IgD-negative memory B cell (primary cell): ENCODE measurements at regions not wholly inside any gene's neighbourhood (a gene's known extent, or its start where the extent isn't known, plus 50 kb on each side); places are given as distances from the start of the nearest gene placed in this dataset.

Source experiments
- H3K27ac Mint-ChIP-seq, 3 donors: one replicate each; pipeline ENCODE4 v1.8.0; 2020 to 2022; ENCODE audit warnings: mild to moderate bottlenecking in 3 of 3, mixed read lengths in 3 of 3, moderate library complexity in 1 of 3
- H3K27me3 Mint-ChIP-seq: one replicate; pipeline ENCODE4 v1.8.0; 2021; ENCODE audit warnings: mixed read lengths
- H3K36me3 Mint-ChIP-seq: one replicate; pipeline ENCODE4 v1.8.0; 2020; ENCODE audit warnings: mild to moderate bottlenecking, mixed read lengths
- H3K4me1 Mint-ChIP-seq, 3 donors: one replicate each; pipeline ENCODE4 v1.8.0; 2020 to 2022; ENCODE audit warnings: mixed read lengths in 3 of 3, mild to moderate bottlenecking in 1 of 3
- H3K4me3 Mint-ChIP-seq, 4 donors: one replicate each; pipeline ENCODE4 v1.8.0; 2020 to 2022; ENCODE audit warnings: mild to moderate bottlenecking in 4 of 4, mixed read lengths in 4 of 4, moderate library complexity in 3 of 4
- H3K9me3 Mint-ChIP-seq, 3 donors: one replicate each; pipeline ENCODE4 v1.8.0; 2020 to 2021; ENCODE audit warnings: mixed read lengths in 3 of 3, mild to moderate bottlenecking in 1 of 3

GRCh38 chr4:125735102-125735501 lies 420.3 kb downstream of the FAT4 start:
- Mint-ChIP-seq H3K4me3 (no peak overlapping the region), H3K27ac (no peak overlapping the region), H3K4me1 (no peaks in the 10 kb centered on the region), H3K27me3 (no peaks in the 10 kb centered on the region), H3K36me3 (no peaks in the 10 kb centered on the region), H3K9me3 (peaks cover 0 to 7% (median 5%) of the 10 kb centered on the region in 3 donors)

- H3K36me3 Mint-ChIP-seq, result no peaks in the 10 kb centered on the region
- no peaks in the 10 kb centered on the region for H3K4me1 Mint-ChIP-seq
- peaks cover 0 to 6% (median 5%) of the 10 kb centered on the region in 3 donors for H3K9me3 Mint-ChIP-seq
- no peaks in the 10 kb centered on the region for H3K27me3 Mint-ChIP-seq
- no peak overlapping the region for H3K27ac Mint-ChIP-seq
- H3K4me3 Mint-ChIP-seq, result no peak overlapping the region
Observed at GRCh38 chr4:125736057-125736456, 421.3 kb downstream of the FAT4 start.

GRCh38 chr4:125739760-125740159 lies 425.0 kb downstream of the FAT4 start:
- peaks cover 2 to 5% (median 4%) of the 10 kb centered on the region in 3 donors for H3K9me3 Mint-ChIP-seq
- H3K4me1 Mint-ChIP-seq, result no peaks in the 10 kb centered on the region
- H3K4me3 Mint-ChIP-seq, result no peak overlapping the region
- H3K36me3 Mint-ChIP-seq, result no peaks in the 10 kb centered on the region
- H3K27me3 Mint-ChIP-seq, result no peaks in the 10 kb centered on the region
- H3K27ac Mint-ChIP-seq, result no peak overlapping the region

GRCh38 chr4:125741825-125742452 lies 427.2 kb downstream of the FAT4 start:
- H3K36me3 Mint-ChIP-seq, result no peaks in the 10 kb centered on the region
- H3K4me3 Mint-ChIP-seq, result no peak overlapping the region
- peaks cover 2 to 4% (median 2%) of the 10 kb centered on the region in 3 donors for H3K9me3 Mint-ChIP-seq
- no peaks in the 10 kb centered on the region for H3K27me3 Mint-ChIP-seq
- no peak overlapping the region for H3K27ac Mint-ChIP-seq
- H3K4me1 Mint-ChIP-seq, result no peaks in the 10 kb centered on the region

GRCh38 chr4:125744891-125745364 lies 430.2 kb downstream of the FAT4 start:
- H3K27me3 Mint-ChIP-seq, result no peaks in the 10 kb centered on the region
- H3K4me3 Mint-ChIP-seq, result peak overlapping the region in 1 of 4 donors; percentile 37
- no peaks in the 10 kb centered on the region for H3K36me3 Mint-ChIP-seq
- no peaks in the 10 kb centered on the region for H3K4me1 Mint-ChIP-seq
- no peak overlapping the region for H3K27ac Mint-ChIP-seq
- H3K9me3 Mint-ChIP-seq, result peaks cover 4 to 7% (median 4%) of the 10 kb centered on the region in 3 donors

GRCh38 chr4:125749354-125749753 lies 434.6 kb downstream of the FAT4 start:
- no peak overlapping the region for H3K4me3 Mint-ChIP-seq
- no peaks in the 10 kb centered on the region for H3K4me1 Mint-ChIP-seq
- no peaks in the 10 kb centered on the region for H3K36me3 Mint-ChIP-seq
- H3K27ac Mint-ChIP-seq, result no peak overlapping the region
- peaks cover 2 to 9% (median 6%) of the 10 kb centered on the region in 3 donors for H3K9me3 Mint-ChIP-seq
- H3K27me3 Mint-ChIP-seq, result no peaks in the 10 kb centered on the region

- Mint-ChIP-seq H3K9me3 (peaks cover 2 to 9% (median 6%) of the 10 kb centered on the region in 3 donors), H3K4me3 (no peak overlapping the region), H3K27ac (no peak overlapping the region), H3K27me3 (no peaks in the 10 kb centered on the region), H3K4me1 (no peaks in the 10 kb centered on the region), H3K36me3 (no peaks in the 10 kb centered on the region)
Observed at GRCh38 chr4:125750399-125750798, 435.6 kb downstream of the FAT4 start.

GRCh38 chr4:125750828-125751466 lies 436.2 kb downstream of the FAT4 start:
- Mint-ChIP-seq H3K9me3 (peaks cover 2 to 9% (median 6%) of the 10 kb centered on the region in 3 donors), H3K27ac (no peak overlapping the region), H3K27me3 (no peaks in the 10 kb centered on the region), H3K36me3 (no peaks in the 10 kb centered on the region), H3K4me1 (no peaks in the 10 kb centered on the region), H3K4me3 (peak overlapping the region in 1 of 4 donors; percentile 63)

- no peak overlapping the region for H3K4me3 Mint-ChIP-seq
- no peaks in the 10 kb centered on the region for H3K27me3 Mint-ChIP-seq
- no peaks in the 10 kb centered on the region for H3K4me1 Mint-ChIP-seq
Observed at GRCh38 chr4:125758438-125758837, 443.7 kb downstream of the FAT4 start.

GRCh38 chr4:125760201-125760819 lies 445.6 kb downstream of the FAT4 start:
- no peaks in the 10 kb centered on the region for H3K27me3 Mint-ChIP-seq
- no peaks in the 10 kb centered on the region for H3K4me1 Mint-ChIP-seq

More at GRCh38 chr4:125758438-125758837, 443.7 kb downstream of the FAT4 start:
- no peak overlapping the region for H3K27ac Mint-ChIP-seq
- H3K36me3 Mint-ChIP-seq, result no peaks in the 10 kb centered on the region
- no peaks in the 10 kb centered on the region for H3K9me3 Mint-ChIP-seq

GRCh38 chr4:125760956-125761355 lies 446.2 kb downstream of the FAT4 start:
- Mint-ChIP-seq H3K4me3 (no peak overlapping the region), H3K36me3 (no peaks in the 10 kb centered on the region), H3K9me3 (no peaks in the 10 kb centered on the region), H3K4me1 (no peaks in the 10 kb centered on the region), H3K27ac (no peak overlapping the region), H3K27me3 (no peaks in the 10 kb centered on the region)

More at GRCh38 chr4:125760201-125760819, 445.6 kb downstream of the FAT4 start:
- Mint-ChIP-seq H3K4me3 (no peak overlapping the region), H3K36me3 (no peaks in the 10 kb centered on the region), H3K27ac (no peak overlapping the region), H3K9me3 (no peaks in the 10 kb centered on the region)

GRCh38 chr4:125762537-125762936 lies 447.8 kb downstream of the FAT4 start:
- Mint-ChIP-seq H3K9me3 (no peaks in the 10 kb centered on the region), H3K36me3 (no peaks in the 10 kb centered on the region), H3K27me3 (no peaks in the 10 kb centered on the region), H3K4me1 (no peaks in the 10 kb centered on the region), H3K4me3 (no peak overlapping the region), H3K27ac (no peak overlapping the region)

GRCh38 chr4:125765941-125766340 lies 451.2 kb downstream of the FAT4 start:
- H3K9me3 Mint-ChIP-seq, result no peaks in the 10 kb centered on the region
- no peaks in the 10 kb centered on the region for H3K27me3 Mint-ChIP-seq
- no peak overlapping the region for H3K4me3 Mint-ChIP-seq
- no peaks in the 10 kb centered on the region for H3K36me3 Mint-ChIP-seq
- H3K4me1 Mint-ChIP-seq, result no peaks in the 10 kb centered on the region
- H3K27ac Mint-ChIP-seq, result no peak overlapping the region

GRCh38 chr4:125770814-125771398 lies 456.2 kb downstream of the FAT4 start:
- Mint-ChIP-seq H3K36me3 (no peaks in the 10 kb centered on the region), H3K9me3 (peaks cover 1 to 6% (median 2%) of the 10 kb centered on the region in 3 donors), H3K4me1 (no peaks in the 10 kb centered on the region), H3K27me3 (no peaks in the 10 kb centered on the region), H3K4me3 (no peak overlapping the region), H3K27ac (no peak overlapping the region)

- Mint-ChIP-seq H3K4me3 (no peak overlapping the region), H3K27me3 (no peaks in the 10 kb centered on the region), H3K36me3 (no peaks in the 10 kb centered on the region), H3K4me1 (no peaks in the 10 kb centered on the region), H3K27ac (no peak overlapping the region), H3K9me3 (peaks cover 2 to 13% (median 9%) of the 10 kb centered on the region in 3 donors)
Observed at GRCh38 chr4:125772680-125773079, 457.9 kb downstream of the FAT4 start.
